ENCODE measurements at regions not wholly inside any gene's neighbourhood (a gene's known extent, or its start where the extent isn't known, plus 50 kb on each side); places are given as distances from the start of the nearest gene placed in this dataset.
"Not testable (repeated sequence)": the region's sequence is repeated elsewhere in the genome, so short reads cannot be mapped to it uniquely, and the experiment has no call there.

DNA sequence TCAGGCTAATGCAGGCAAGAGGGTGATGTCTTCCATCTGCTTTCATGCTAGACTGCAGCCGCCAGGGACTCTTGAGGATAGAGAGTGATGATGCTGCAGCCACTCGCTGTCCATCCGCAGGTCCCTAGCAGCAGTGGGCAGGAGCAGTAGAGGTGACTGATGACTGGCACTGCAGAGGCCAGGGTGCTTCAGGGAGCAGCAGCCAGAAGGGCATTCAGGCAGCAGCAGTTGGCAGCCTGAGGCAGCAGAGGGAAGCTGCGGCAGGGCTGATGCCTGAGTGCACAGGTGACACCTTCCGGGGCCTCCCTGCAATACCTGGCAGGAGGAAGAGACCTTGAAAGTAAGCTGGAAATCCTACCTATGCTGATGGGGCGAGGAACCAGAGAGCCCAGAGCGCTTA, 214.2 kb downstream of the ICOS start:
- WGBS, result 80% methylated on average over 7 of the region's 7 CpGs
- H3K4me3 ChIP-seq (ENCODE audit: low read depth, low read length), result no peak overlapping the region
- no peaks in the 10 kb centered on the region for H3K4me1 ChIP-seq (ENCODE audit: insufficient read depth)
- no peaks in the 10 kb centered on the region for H3K36me3 ChIP-seq (ENCODE audit: insufficient read depth)
- no peak overlapping the region for H3K27ac ChIP-seq (ENCODE audit: low read depth)
- no peak for DNase-seq (ENCODE audit: extremely low spot score)

- no peak for DNase-seq (ENCODE audit: extremely low spot score)
- no peaks in the 10 kb centered on the region for H3K4me1 ChIP-seq (ENCODE audit: insufficient read depth)
- H3K27ac ChIP-seq (ENCODE audit: low read depth), result no peak overlapping the region
- no peaks in the 10 kb centered on the region for H3K36me3 ChIP-seq (ENCODE audit: insufficient read depth)
- H3K4me3 ChIP-seq (ENCODE audit: low read depth, low read length), result no peak overlapping the region
- WGBS, result 28% methylated on average over 3 of the region's 3 CpGs
Observed at GRCh38 chr2:204152616-204153015, 216.1 kb downstream of the ICOS start.

DNA sequence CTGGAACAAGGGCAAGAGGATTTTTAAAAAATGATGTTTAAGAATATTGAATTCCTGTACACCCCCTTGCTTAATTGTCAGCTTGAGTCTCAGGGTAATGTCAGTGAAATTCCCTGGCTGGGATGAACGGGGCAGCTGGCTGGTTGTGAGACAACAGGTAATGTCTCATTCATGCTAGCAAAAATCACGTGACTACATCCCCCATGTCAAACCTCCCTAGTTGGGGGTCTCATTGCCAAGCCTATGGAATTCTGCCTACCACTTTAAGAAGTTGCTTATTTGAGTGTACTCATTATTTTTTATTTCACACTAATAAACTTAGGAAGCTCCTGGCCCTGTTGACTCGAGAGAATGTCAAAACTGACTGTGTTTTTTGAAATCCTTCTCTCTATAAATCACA, 218.3 kb downstream of the ICOS start:
- 89% methylated on average over 3 of the region's 3 CpGs for WGBS

GRCh38 chr2:204156456-204156855, 219.9 kb downstream of the ICOS start:
- no peak overlapping the region for H3K4me3 ChIP-seq (ENCODE audit: low read depth, low read length)
- 84% methylated on average over 1 of the region's 1 CpG for WGBS
- H3K36me3 ChIP-seq (ENCODE audit: insufficient read depth), result no peaks in the 10 kb centered on the region
- no peaks in the 10 kb centered on the region for H3K4me1 ChIP-seq (ENCODE audit: insufficient read depth)
- DNase-seq (ENCODE audit: extremely low spot score), result no peak
- H3K27ac ChIP-seq (ENCODE audit: low read depth), result no peak overlapping the region

More for the DNA sequence above, 218.3 kb downstream of the ICOS start:
- no peak for DNase-seq (ENCODE audit: extremely low spot score)
- Histone ChIP-seq H3K4me1 (ENCODE audit: insufficient read depth) (no peaks in the 10 kb centered on the region), H3K4me3 (ENCODE audit: low read depth, low read length) (no peak overlapping the region), H3K36me3 (ENCODE audit: insufficient read depth) (no peaks in the 10 kb centered on the region), H3K27ac (ENCODE audit: low read depth) (no peak overlapping the region)

DNA sequence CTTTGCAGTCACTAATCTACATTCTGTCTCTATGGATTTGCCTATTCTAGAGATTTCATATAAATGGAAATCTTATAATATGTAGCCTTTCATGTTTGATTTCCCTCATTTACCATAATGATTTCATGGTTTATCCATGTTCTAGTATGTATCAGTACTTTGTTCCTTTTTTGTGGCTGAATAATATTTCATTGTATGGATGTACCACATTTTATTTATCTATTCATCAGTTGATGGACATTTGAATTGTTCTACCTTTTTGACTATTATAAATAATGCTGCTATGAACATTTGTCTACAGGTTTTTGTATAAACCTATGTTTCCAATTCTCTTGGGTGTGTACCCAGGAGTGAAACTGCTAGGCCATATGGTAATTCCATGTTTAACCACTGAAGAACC, 221.1 kb downstream of the ICOS start:
- Histone ChIP-seq H3K4me1 (ENCODE audit: insufficient read depth) (no peaks in the 10 kb centered on the region), H3K4me3 (ENCODE audit: low read depth, low read length) (no peak overlapping the region), H3K36me3 (ENCODE audit: insufficient read depth) (no peaks in the 10 kb centered on the region), H3K27ac (ENCODE audit: low read depth) (no peak overlapping the region)
- no peak for DNase-seq (ENCODE audit: extremely low spot score)

GRCh38 chr2:204159526-204159925, 223.0 kb downstream of the ICOS start:
- 81% methylated on average over 3 of the region's 3 CpGs for WGBS

GRCh38 chr2:204160989-204161388, 224.4 kb downstream of the ICOS start:
- H3K36me3 ChIP-seq (ENCODE audit: insufficient read depth), result no peaks in the 10 kb centered on the region
- H3K27ac ChIP-seq (ENCODE audit: low read depth), result no peak overlapping the region
- H3K4me1 ChIP-seq (ENCODE audit: insufficient read depth), result no peaks in the 10 kb centered on the region
- H3K4me3 ChIP-seq (ENCODE audit: low read depth, low read length), result no peak overlapping the region
- no peak for DNase-seq (ENCODE audit: extremely low spot score)

More at GRCh38 chr2:204159526-204159925, 223.0 kb downstream of the ICOS start:
- Histone ChIP-seq H3K4me3 (ENCODE audit: low read depth, low read length) (no peak overlapping the region), H3K4me1 (ENCODE audit: insufficient read depth) (no peaks in the 10 kb centered on the region), H3K36me3 (ENCODE audit: insufficient read depth) (no peaks in the 10 kb centered on the region), H3K27ac (ENCODE audit: low read depth) (no peak overlapping the region)
- no peak for DNase-seq (ENCODE audit: extremely low spot score)

GRCh38 chr2:204161886-204162285, 225.3 kb downstream of the ICOS start:
- Histone ChIP-seq H3K4me3 (ENCODE audit: low read depth, low read length) (no peak overlapping the region), H3K4me1 (ENCODE audit: insufficient read depth) (no peaks in the 10 kb centered on the region), H3K27ac (ENCODE audit: low read depth) (no peak overlapping the region), H3K36me3 (ENCODE audit: insufficient read depth) (no peaks in the 10 kb centered on the region)
- no peak for DNase-seq (ENCODE audit: extremely low spot score)
- 64% methylated on average over 3 of the region's 3 CpGs for WGBS

- H3K36me3 ChIP-seq (ENCODE audit: insufficient read depth), result no peaks in the 10 kb centered on the region
- no peak overlapping the region for H3K4me3 ChIP-seq (ENCODE audit: low read depth, low read length)
- no peak for DNase-seq (ENCODE audit: extremely low spot score)
- H3K4me1 ChIP-seq (ENCODE audit: insufficient read depth), result no peaks in the 10 kb centered on the region
- 77% methylated on average over 3 of the region's 3 CpGs for WGBS
- no peak overlapping the region for H3K27ac ChIP-seq (ENCODE audit: low read depth)
Observed at GRCh38 chr2:204166961-204167360, 230.4 kb downstream of the ICOS start.

DNA sequence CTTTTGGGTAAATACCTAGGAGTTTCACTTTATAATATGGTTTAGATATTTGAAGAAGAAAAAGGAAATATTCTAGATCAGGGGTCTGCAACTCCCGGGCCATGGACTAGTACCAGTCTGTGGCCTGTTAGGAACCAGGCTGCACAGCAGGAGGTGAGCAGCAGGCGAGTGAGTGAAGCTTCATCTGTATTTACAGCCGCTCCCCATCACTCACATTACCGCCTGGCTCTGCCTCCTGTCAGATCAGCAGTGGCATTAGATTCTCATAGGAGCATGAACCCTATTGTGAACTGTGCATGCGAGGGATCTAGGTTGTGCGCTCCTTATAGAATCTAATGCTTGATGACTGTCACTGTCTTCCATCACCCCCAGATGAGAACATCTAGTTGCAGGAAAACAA, 231.1 kb downstream of the ICOS start:
- not testable (repeated sequence) for DNase-seq (ENCODE audit: extremely low spot score); H3K4me3 ChIP-seq (ENCODE audit: low read depth, low read length); H3K4me1 ChIP-seq (ENCODE audit: insufficient read depth); H3K36me3 ChIP-seq (ENCODE audit: insufficient read depth); H3K27ac ChIP-seq (ENCODE audit: low read depth)
- WGBS, result 97% methylated on average over 6 of the region's 6 CpGs

DNA sequence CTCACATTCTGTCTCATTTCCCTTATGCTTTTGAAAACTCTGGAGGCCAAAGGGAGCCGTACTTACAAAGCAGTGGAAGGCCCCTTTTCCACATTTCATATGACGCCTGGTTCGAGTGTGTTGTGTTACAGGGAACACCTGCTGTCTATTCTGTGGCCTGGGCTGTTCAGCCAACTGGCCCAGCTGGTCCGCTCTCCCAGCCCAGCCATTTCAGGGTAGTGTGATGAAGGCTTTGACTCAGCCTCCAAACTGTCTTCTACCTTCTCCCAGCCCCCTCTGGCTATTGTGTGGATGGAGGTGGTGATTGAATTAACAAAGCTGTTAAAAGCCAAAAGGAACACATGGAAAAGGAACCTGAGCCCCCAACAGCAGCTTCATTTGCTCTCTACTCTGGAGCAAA, 233.8 kb downstream of the ICOS start:
- Histone ChIP-seq H3K4me3 (ENCODE audit: low read depth, low read length) (no peak overlapping the region), H3K36me3 (ENCODE audit: insufficient read depth) (no peaks in the 10 kb centered on the region), H3K4me1 (ENCODE audit: insufficient read depth) (no peaks in the 10 kb centered on the region), H3K27ac (ENCODE audit: low read depth) (no peak overlapping the region)
- no peak for DNase-seq (ENCODE audit: extremely low spot score)
- 72% methylated on average over 4 of the region's 4 CpGs for WGBS

GRCh38 chr2:204171432-204172144, 235.0 kb downstream of the ICOS start:
- Histone ChIP-seq H3K36me3 (ENCODE audit: insufficient read depth) (no peaks in the 10 kb centered on the region), H3K4me1 (ENCODE audit: insufficient read depth) (no peaks in the 10 kb centered on the region), H3K27ac (ENCODE audit: low read depth) (no peak overlapping the region), H3K4me3 (ENCODE audit: low read depth, low read length) (no peak overlapping the region)
- no peak for DNase-seq (ENCODE audit: extremely low spot score)
- 83% methylated on average over 6 of the region's 6 CpGs for WGBS

DNA sequence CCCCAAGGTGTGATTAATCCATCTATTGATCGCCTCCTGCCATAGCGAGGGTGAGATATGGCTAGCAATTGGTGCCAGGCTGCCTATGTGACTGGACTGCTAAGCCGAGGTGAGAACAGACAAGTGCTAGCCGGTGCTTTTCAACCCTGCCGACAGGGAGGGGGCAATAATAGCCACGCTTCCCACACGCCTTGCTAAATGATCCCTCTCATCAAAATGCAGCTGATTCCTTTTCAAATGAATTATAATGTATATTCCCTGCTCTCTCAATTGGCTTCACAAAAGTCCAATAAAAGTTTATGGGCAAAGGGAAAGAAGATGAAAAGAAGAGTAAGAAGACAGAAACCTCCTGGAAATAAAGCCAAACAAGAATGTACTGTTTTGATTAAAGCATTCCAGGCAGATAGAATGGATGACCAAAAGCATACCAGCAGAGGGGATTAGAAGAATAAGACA, 235.6 kb downstream of the ICOS start:
- no peaks in the 10 kb centered on the region for H3K36me3 ChIP-seq (ENCODE audit: insufficient read depth)
- no peaks in the 10 kb centered on the region for H3K4me1 ChIP-seq (ENCODE audit: insufficient read depth)
- H3K4me3 ChIP-seq (ENCODE audit: low read depth, low read length), result no peak overlapping the region
- WGBS, result 39% methylated on average over 7 of the region's 7 CpGs
- no peak overlapping the region for H3K27ac ChIP-seq (ENCODE audit: low read depth)
- DNase-seq (ENCODE audit: extremely low spot score), result no peak

GRCh38 chr2:204174034-204174433, 237.5 kb downstream of the ICOS start:
- no peak overlapping the region for H3K4me3 ChIP-seq (ENCODE audit: low read depth, low read length)
- no peak overlapping the region for H3K27ac ChIP-seq (ENCODE audit: low read depth)
- DNase-seq (ENCODE audit: extremely low spot score), result no peak
- no peaks in the 10 kb centered on the region for H3K4me1 ChIP-seq (ENCODE audit: insufficient read depth)
- WGBS, result 65% methylated on average over 2 of the region's 2 CpGs
- H3K36me3 ChIP-seq (ENCODE audit: insufficient read depth), result no peaks in the 10 kb centered on the region
